ENCODE measurements at regions not wholly inside any gene's neighbourhood (a gene's known extent, or its start where the extent isn't known, plus 50 kb on each side); places are given as distances from the start of the nearest gene placed in this dataset.

- no peak for DNase-seq (ENCODE audit: low spot score)
Measured at GRCh38 chr22:22038178-22038880, 55.7 kb upstream of the TOP3B start.

- no peak for DNase-seq (ENCODE audit: low spot score)
Measured at GRCh38 chr22:22037740-22038139, 55.2 kb upstream of the TOP3B start.

DNA sequence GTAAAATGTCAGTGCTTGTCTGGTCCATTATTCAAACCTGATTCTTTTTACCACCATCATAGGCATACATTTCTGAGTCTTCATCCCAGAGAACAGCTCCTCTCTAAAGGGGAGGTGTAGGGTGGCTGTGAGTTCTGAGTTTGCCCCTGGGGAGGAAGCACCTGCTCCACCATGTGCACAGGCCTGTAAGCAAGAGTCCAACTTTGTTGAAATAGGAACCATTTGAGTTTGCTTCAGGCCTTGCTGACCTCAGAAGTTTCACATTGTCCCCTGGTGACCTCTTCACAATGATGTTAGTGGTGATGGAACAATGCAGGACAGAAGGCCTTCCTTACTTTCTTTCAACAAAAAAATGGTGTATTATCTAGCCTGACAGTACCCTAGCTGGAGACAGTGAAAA is 54.6 kb upstream of the TOP3B start:
- no peak for DNase-seq (ENCODE audit: low spot score)

DNA sequence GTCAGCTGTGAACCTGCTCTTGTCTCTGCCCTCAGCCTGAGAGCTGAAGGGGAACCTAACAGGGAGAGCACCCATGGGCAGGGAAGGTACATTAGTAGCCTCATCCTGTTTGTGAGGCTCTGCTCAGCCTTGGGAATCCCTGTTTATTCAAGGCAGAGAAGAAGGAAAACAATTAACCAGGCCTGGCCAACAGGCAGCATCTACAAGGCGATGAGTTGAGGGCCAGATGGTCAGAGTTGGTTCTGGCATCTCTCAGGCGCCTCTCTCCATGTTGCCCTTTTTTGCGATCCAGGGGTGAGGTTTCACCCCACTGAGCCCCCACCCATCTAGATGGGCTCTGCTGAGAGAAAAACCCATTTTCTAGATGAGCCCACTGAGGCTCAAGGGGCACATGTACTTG is 54.0 kb upstream of the TOP3B start:
- DNase-seq (ENCODE audit: low spot score): no peak

- DNase-seq (ENCODE audit: low spot score): no peak
Measured at GRCh38 chr22:22035771-22036314, 53.3 kb upstream of the TOP3B start.

- no peak for DNase-seq (ENCODE audit: low spot score)
Measured at GRCh38 chr22:22035203-22035602, 52.6 kb upstream of the TOP3B start.

GRCh38 chr22:22034469-22035132 is 52.0 kb upstream of the TOP3B start:
- DNase-seq (ENCODE audit: low spot score): no peak

GRCh38 chr22:22033803-22034468 is 51.3 kb upstream of the TOP3B start:
- no peak for DNase-seq (ENCODE audit: low spot score)

GRCh38 chr22:22032906-22033802 is 50.6 kb upstream of the TOP3B start:
- DNase-seq (ENCODE audit: low spot score): no peak

GRCh38 chr22:22032099-22032905 is 49.7 kb upstream of the TOP3B start:
- DNase-seq (ENCODE audit: low spot score): no peak
